ENCODE measurements at regions not wholly inside any gene's neighbourhood (a gene's known extent, or its start where the extent isn't known, plus 50 kb on each side); places are given as distances from the start of the nearest gene placed in this dataset.

DNA sequence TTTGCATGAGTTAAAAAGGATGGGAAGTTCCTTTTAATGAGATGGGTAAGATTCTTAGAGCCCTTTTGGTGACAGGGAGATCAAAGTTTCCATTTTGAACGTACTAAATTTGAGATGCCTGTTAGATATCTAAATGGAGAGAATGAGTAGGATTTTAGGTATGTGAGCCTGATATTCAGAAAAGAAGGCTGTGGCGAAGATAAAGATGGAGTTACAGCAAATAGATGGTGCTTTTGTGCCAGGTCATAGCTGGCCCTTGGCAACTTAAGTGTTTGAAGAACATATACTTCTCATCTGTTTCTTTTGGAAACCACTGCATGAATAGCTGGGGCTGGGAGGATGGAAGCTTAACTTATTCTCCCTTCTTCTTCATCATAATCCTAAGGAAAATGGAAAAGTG is 282.5 kb downstream of the PTBP2 start (continued):
- TF ChIP-seq TP53 (CRISPR knock-in tag; IDR thresholded peaks at IDR 0.05) = no peak
- TF ChIP-seq, protein P1, sequence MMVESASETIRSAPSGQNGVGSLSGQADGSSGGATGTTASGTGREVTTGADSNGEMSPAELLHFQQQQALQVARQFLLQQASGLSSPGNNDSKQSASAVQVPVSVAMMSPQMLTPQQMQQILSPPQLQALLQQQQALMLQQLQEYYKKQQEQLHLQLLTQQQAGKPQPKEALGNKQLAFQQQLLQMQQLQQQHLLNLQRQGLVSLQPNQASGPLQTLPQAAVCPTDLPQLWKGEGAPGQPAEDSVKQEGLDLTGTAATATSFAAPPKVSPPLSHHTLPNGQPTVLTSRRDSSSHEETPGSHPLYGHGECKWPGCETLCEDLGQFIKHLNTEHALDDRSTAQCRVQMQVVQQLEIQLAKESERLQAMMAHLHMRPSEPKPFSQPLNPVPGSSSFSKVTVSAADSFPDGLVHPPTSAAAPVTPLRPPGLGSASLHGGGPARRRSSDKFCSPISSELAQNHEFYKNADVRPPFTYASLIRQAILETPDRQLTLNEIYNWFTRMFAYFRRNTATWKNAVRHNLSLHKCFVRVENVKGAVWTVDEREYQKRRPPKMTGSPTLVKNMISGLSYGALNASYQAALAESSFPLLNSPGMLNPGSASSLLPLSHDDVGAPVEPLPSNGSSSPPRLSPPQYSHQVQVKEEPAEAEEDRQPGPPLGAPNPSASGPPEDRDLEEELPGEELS (CRISPR knock-in tag; IDR thresholded peaks at IDR 0.05) = no peak
- no peak for TF ChIP-seq TCF7 (CRISPR knock-in tag; IDR thresholded peaks at IDR 0.05; ENCODE audit: low read depth)
- TF ChIP-seq, protein P2, sequence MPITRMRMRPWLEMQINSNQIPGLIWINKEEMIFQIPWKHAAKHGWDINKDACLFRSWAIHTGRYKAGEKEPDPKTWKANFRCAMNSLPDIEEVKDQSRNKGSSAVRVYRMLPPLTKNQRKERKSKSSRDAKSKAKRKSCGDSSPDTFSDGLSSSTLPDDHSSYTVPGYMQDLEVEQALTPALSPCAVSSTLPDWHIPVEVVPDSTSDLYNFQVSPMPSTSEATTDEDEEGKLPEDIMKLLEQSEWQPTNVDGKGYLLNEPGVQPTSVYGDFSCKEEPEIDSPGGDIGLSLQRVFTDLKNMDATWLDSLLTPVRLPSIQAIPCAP (CRISPR knock-in tag; IDR thresholded peaks at IDR 0.05) = no peak
- TF ChIP-seq, protein P3, sequence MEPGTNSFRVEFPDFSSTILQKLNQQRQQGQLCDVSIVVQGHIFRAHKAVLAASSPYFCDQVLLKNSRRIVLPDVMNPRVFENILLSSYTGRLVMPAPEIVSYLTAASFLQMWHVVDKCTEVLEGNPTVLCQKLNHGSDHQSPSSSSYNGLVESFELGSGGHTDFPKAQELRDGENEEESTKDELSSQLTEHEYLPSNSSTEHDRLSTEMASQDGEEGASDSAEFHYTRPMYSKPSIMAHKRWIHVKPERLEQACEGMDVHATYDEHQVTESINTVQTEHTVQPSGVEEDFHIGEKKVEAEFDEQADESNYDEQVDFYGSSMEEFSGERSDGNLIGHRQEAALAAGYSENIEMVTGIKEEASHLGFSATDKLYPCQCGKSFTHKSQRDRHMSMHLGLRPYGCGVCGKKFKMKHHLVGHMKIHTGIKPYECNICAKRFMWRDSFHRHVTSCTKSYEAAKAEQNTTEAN (CRISPR knock-in tag; IDR thresholded peaks at IDR 0.05) = no peak
- TF ChIP-seq TEAD4 (CRISPR knock-in tag; IDR thresholded peaks at IDR 0.05) = no peak
- no peak for TF ChIP-seq ZNF416 (CRISPR knock-in tag; IDR thresholded peaks at IDR 0.05)

DNA sequence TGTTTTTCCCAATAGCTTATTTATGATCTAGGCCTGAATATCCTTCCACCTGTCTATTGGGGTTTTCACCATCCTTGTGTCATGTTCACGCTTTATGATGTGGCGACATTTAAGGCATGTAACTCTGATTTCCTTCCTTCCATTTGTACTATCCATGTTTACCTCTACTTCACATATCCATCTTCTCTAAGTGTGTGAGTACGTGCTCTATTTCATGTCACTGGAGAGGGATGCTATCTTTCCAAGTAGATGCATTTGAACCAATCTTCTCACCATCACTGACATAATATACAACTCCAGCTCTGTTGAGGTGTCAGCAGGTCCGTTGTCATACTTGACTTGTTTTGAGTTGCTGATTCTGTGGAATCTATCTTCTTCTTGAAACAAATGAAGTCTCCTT is 283.2 kb downstream of the PTBP2 start:
- H3K27ac Mint-ChIP-seq = no peak overlapping the region
- CTCF ChIA-PET = no interaction called here
- ATAC-seq = no peak
- no peak overlapping the region for H3K4me3 Mint-ChIP-seq
- no peaks in the 10 kb centered on the region for H3K36me3 Mint-ChIP-seq
- no peaks in the 10 kb centered on the region for H3K27me3 Mint-ChIP-seq (ENCODE audit: low read depth)
- no peak for TF ChIP-seq ZNF121 (CRISPR knock-in tag; IDR thresholded peaks at IDR 0.05)
- TF ChIP-seq, protein P4, sequence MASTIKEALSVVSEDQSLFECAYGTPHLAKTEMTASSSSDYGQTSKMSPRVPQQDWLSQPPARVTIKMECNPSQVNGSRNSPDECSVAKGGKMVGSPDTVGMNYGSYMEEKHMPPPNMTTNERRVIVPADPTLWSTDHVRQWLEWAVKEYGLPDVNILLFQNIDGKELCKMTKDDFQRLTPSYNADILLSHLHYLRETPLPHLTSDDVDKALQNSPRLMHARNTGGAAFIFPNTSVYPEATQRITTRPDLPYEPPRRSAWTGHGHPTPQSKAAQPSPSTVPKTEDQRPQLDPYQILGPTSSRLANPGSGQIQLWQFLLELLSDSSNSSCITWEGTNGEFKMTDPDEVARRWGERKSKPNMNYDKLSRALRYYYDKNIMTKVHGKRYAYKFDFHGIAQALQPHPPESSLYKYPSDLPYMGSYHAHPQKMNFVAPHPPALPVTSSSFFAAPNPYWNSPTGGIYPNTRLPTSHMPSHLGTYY (CRISPR knock-in tag; IDR thresholded peaks at IDR 0.05) = no peak
- TF ChIP-seq, protein P5, sequence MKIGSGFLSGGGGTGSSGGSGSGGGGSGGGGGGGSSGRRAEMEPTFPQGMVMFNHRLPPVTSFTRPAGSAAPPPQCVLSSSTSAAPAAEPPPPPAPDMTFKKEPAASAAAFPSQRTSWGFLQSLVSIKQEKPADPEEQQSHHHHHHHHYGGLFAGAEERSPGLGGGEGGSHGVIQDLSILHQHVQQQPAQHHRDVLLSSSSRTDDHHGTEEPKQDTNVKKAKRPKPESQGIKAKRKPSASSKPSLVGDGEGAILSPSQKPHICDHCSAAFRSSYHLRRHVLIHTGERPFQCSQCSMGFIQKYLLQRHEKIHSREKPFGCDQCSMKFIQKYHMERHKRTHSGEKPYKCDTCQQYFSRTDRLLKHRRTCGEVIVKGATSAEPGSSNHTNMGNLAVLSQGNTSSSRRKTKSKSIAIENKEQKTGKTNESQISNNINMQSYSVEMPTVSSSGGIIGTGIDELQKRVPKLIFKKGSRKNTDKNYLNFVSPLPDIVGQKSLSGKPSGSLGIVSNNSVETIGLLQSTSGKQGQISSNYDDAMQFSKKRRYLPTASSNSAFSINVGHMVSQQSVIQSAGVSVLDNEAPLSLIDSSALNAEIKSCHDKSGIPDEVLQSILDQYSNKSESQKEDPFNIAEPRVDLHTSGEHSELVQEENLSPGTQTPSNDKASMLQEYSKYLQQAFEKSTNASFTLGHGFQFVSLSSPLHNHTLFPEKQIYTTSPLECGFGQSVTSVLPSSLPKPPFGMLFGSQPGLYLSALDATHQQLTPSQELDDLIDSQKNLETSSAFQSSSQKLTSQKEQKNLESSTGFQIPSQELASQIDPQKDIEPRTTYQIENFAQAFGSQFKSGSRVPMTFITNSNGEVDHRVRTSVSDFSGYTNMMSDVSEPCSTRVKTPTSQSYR (CRISPR knock-in tag; IDR thresholded peaks at IDR 0.05) = no peak
- no peak for TF ChIP-seq CBFB (CRISPR knock-in tag; IDR thresholded peaks at IDR 0.05; ENCODE audit: low read depth)
- POLR2A ChIA-PET = no interaction called here
- no peak for DNase-seq (ENCODE audit: low spot score)
- H3K4me1 Mint-ChIP-seq = 0 out of 2 replicates have a peak, but pooled peaks cover 4% of the 10 kb centered on the region
- H3K9me3 Mint-ChIP-seq = no peaks in the 10 kb centered on the region

DNA sequence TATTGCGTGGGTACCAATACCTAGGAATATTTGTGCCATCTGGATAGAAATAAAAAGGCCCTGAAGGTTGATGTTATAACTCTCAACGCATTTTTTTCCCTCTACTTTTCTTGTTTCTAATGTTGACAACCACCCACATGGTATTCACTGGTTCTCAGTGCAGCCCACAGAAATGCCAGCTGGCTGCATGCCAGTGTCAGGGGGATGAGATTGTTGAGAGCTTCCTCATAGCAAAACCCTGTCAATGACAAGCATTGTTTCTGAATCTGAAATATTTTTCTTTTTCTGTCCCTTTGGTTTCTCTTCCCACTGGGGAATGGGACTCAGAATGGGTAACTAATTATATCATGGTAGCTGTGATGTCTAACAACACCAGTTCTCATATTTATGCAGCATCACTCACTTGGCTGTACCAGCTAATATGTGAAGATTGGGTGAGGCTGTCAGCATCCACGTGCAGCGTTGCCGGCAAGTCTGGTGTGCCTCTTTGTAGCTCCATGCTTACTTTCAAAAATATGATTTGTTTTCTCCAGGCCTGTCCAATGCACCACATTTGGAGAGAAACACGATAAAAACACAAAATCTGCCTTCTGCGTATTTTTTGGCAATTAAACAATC is 284.6 kb downstream of the PTBP2 start:
- H3K4me1 Mint-ChIP-seq = 0 out of 2 replicates have a peak, but pooled peaks cover 4% of the 10 kb centered on the region
- H3K9me3 Mint-ChIP-seq = no peaks in the 10 kb centered on the region
- H3K4me3 Mint-ChIP-seq = no peak overlapping the region
- no peaks in the 10 kb centered on the region for H3K36me3 Mint-ChIP-seq
- TF ChIP-seq, protein P6, sequence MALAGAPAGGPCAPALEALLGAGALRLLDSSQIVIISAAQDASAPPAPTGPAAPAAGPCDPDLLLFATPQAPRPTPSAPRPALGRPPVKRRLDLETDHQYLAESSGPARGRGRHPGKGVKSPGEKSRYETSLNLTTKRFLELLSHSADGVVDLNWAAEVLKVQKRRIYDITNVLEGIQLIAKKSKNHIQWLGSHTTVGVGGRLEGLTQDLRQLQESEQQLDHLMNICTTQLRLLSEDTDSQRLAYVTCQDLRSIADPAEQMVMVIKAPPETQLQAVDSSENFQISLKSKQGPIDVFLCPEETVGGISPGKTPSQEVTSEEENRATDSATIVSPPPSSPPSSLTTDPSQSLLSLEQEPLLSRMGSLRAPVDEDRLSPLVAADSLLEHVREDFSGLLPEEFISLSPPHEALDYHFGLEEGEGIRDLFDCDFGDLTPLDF (CRISPR knock-in tag; IDR thresholded peaks at IDR 0.05) = no peak
- TF ChIP-seq, protein P7, sequence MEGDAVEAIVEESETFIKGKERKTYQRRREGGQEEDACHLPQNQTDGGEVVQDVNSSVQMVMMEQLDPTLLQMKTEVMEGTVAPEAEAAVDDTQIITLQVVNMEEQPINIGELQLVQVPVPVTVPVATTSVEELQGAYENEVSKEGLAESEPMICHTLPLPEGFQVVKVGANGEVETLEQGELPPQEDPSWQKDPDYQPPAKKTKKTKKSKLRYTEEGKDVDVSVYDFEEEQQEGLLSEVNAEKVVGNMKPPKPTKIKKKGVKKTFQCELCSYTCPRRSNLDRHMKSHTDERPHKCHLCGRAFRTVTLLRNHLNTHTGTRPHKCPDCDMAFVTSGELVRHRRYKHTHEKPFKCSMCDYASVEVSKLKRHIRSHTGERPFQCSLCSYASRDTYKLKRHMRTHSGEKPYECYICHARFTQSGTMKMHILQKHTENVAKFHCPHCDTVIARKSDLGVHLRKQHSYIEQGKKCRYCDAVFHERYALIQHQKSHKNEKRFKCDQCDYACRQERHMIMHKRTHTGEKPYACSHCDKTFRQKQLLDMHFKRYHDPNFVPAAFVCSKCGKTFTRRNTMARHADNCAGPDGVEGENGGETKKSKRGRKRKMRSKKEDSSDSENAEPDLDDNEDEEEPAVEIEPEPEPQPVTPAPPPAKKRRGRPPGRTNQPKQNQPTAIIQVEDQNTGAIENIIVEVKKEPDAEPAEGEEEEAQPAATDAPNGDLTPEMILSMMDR (IDR thresholded peaks at IDR 0.05) = no peak
- TF ChIP-seq NR3C1 (CRISPR knock-in tag; conservative IDR thresholded peaks at IDR 0.05; ENCODE audit: low read depth) (no peak), FOXK1 (CRISPR knock-in tag; IDR thresholded peaks at IDR 0.05) (no peak), SOX15 (CRISPR knock-in tag; IDR thresholded peaks at IDR 0.05) (no peak), ATF1 (CRISPR knock-in tag; IDR thresholded peaks at IDR 0.05) (no peak)
- TF ChIP-seq, protein P8, sequence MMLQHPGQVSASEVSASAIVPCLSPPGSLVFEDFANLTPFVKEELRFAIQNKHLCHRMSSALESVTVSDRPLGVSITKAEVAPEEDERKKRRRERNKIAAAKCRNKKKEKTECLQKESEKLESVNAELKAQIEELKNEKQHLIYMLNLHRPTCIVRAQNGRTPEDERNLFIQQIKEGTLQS (CRISPR knock-in tag; conservative IDR thresholded peaks at IDR 0.05) = no peak
- no peak overlapping the region for H3K27ac Mint-ChIP-seq
- ChIA-PET CTCF (no interaction called here), POLR2A (no interaction called here)
- H3K27me3 Mint-ChIP-seq (ENCODE audit: low read depth) = no peaks in the 10 kb centered on the region
- ATAC-seq (no peak), DNase-seq (ENCODE audit: low spot score) (no peak)

All from WTC11 (cell line).